GM12891 (cell line): ENCODE measurements at regions not wholly inside any gene's neighbourhood (a gene's known extent, or its start where the extent isn't known, plus 50 kb on each side); places are given as distances from the start of the nearest gene placed in this dataset.

Experiments used
- DNase-seq: peaks from one replicate; pipeline ENCODE4 v3.0.0; 2011; ENCODE audit warnings: low spot score; ENCODE audit not compliant: insufficient read length
- FAIRE-seq: peaks from 2 replicates; lab custom pipeline; 2011; peaks lifted over from hg19 to GRCh38; lab: Jason Lieb, UNC
- PAX5 ChIP-seq: IDR thresholded peaks from 2 replicates; pipeline ENCODE4 v1.6.1; 2011; ENCODE audit warnings: low read length, moderate library complexity, mild to moderate bottlenecking; ENCODE audit not compliant: insufficient read depth, severe bottlenecking
- POLR2A ChIP-seq: IDR thresholded peaks from 2 replicates; pipeline ENCODE4 v1.6.1; 2011; ENCODE audit warnings: low read depth, low read length, control low read depth
- POLR2AphosphoS5 ChIP-seq: IDR thresholded peaks from 2 replicates; pipeline ENCODE4 v1.6.1; 2011; ENCODE audit warnings: low read depth, low read length, control low read depth
- POU2F2 ChIP-seq: IDR thresholded peaks from 2 replicates; pipeline ENCODE4 v1.6.1; 2011; ENCODE audit warnings: low read depth, mild to moderate bottlenecking, control low read depth, low read length, moderate library complexity
- SPI1 ChIP-seq: IDR thresholded peaks from 2 replicates; pipeline ENCODE4 v1.6.1; 2011; ENCODE audit warnings: low read depth, low read length, control low read depth
- TAF1 ChIP-seq: IDR thresholded peaks from 2 replicates; pipeline ENCODE4 v1.6.1; 2011; ENCODE audit warnings: low read depth, low read length, control low read depth

- DNase-seq: no peak
- TF ChIP-seq POLR2A (no peak), SPI1 (peak; percentile 86)
- no peak for FAIRE-seq
These were observed 288.4 kb upstream of the JARID2 start for GRCh38 chr6:14957355-14958059.

GRCh38 chr6:14959324-14959885, 286.5 kb upstream of the JARID2 start:
- no peak for DNase-seq
- TF ChIP-seq TAF1: no peak
- TF ChIP-seq POLR2AphosphoS5: no peak
- no peak for TF ChIP-seq PAX5
- TF ChIP-seq POLR2A: no peak
- no peak for TF ChIP-seq SPI1
- no peak for TF ChIP-seq POU2F2

GRCh38 chr6:14964556-14965270, 281.2 kb upstream of the JARID2 start:
- TF ChIP-seq POU2F2: no peak
- no peak for TF ChIP-seq SPI1
- no peak for TF ChIP-seq TAF1
- no peak for TF ChIP-seq POLR2A
- no peak for TF ChIP-seq PAX5
- TF ChIP-seq POLR2AphosphoS5: no peak
- FAIRE-seq (peak; percentile 71), DNase-seq (no peak)

More at GRCh38 chr6:14959324-14959885, 286.5 kb upstream of the JARID2 start:
- FAIRE-seq: peak; percentile 50

- TF ChIP-seq POLR2A: no peak
- TF ChIP-seq SPI1: no peak
- TF ChIP-seq POLR2AphosphoS5: no peak
- TF ChIP-seq PAX5: no peak
- no peak for TF ChIP-seq POU2F2
- TF ChIP-seq TAF1: no peak
- FAIRE-seq (no peak), DNase-seq (no peak)
These were observed 280.3 kb upstream of the JARID2 start for GRCh38 chr6:14965424-14966075.

- FAIRE-seq: no peak
- DNase-seq: no peak
- TF ChIP-seq TAF1: no peak
- no peak for TF ChIP-seq PAX5
- TF ChIP-seq POLR2AphosphoS5: no peak
- no peak for TF ChIP-seq SPI1
- no peak for TF ChIP-seq POU2F2
- no peak for TF ChIP-seq POLR2A
These were observed 279.6 kb upstream of the JARID2 start for GRCh38 chr6:14966096-14966905.

GRCh38 chr6:14966906-14967711, 278.8 kb upstream of the JARID2 start:
- FAIRE-seq (no peak), DNase-seq (no peak)
- TF ChIP-seq POLR2A (0 out of 2 replicates have a peak, but pooled peaks have one; percentile 23), TAF1 (no peak), POLR2AphosphoS5 (no peak), PAX5 (no peak), POU2F2 (no peak), SPI1 (no peak)

GRCh38 chr6:14968056-14968637, 277.7 kb upstream of the JARID2 start:
- FAIRE-seq (no peak), DNase-seq (no peak)
- TF ChIP-seq TAF1: no peak
- no peak for TF ChIP-seq SPI1
- no peak for TF ChIP-seq POU2F2
- TF ChIP-seq PAX5: no peak
- no peak for TF ChIP-seq POLR2AphosphoS5
- TF ChIP-seq POLR2A: no peak

- DNase-seq (no peak), FAIRE-seq (no peak)
- TF ChIP-seq POU2F2 (no peak), SPI1 (no peak), POLR2A (no peak), PAX5 (no peak), TAF1 (no peak), POLR2AphosphoS5 (no peak)
These were observed 276.7 kb upstream of the JARID2 start for GRCh38 chr6:14969126-14969525.
